KMS-11 (cell line): ENCODE measurements at regions not wholly inside any gene's neighbourhood (a gene's known extent, or its start where the extent isn't known, plus 50 kb on each side); places are given as distances from the start of the nearest gene placed in this dataset.

Experiments used
- H2AFZ ChIP-seq: fragments of 200-600 bp; sonication (generic); 2 replicates; pipeline ENCODE4 v1.6.1; 2016; ENCODE audit warnings: antibody characterized with exemption, mixed run types, low read depth
- H3K27ac ChIP-seq: fragments of 200-600 bp; sonication (generic); 2 replicates; pipeline ENCODE4 v1.6.1; 2016; ENCODE audit warnings: mild to moderate bottlenecking, mixed run types
- H3K27me3 ChIP-seq: fragments of 200-600 bp; sonication (generic); 2 replicates; pipeline ENCODE4 v1.6.1; 2017; ENCODE audit warnings: mild to moderate bottlenecking, low read depth, mixed run types, moderate library complexity; ENCODE audit not compliant: insufficient read depth
- H3K36me3 ChIP-seq: fragments of 200-600 bp; sonication (generic); 2 replicates; pipeline ENCODE4 v1.6.1; 2017; ENCODE audit warnings: mild to moderate bottlenecking, mixed run types; ENCODE audit not compliant: insufficient read depth
- H3K4me1 ChIP-seq: fragments of 200-600 bp; sonication (generic); 2 replicates; pipeline ENCODE4 v1.6.1; 2016; ENCODE audit warnings: mild to moderate bottlenecking, low read depth, mixed run types; ENCODE audit not compliant: poor library complexity, severe bottlenecking
- H3K4me2 ChIP-seq: fragments of 200-600 bp; sonication (generic); 2 replicates; pipeline ENCODE4 v1.7.0; 2016; ENCODE audit warnings: mild to moderate bottlenecking, mixed run types
- H3K4me3 ChIP-seq: fragments of 200-600 bp; sonication (generic); IDR thresholded peaks from 2 replicates; pipeline ENCODE4 v1.6.1; 2017; ENCODE audit warnings: low read depth, low read length, mixed read lengths; ENCODE audit not compliant: insufficient read depth
- H3K79me2 ChIP-seq: fragments of 200-600 bp; sonication (generic); 2 replicates; pipeline ENCODE4 v1.6.1; 2016; ENCODE audit warnings: low read depth, mixed run types; ENCODE audit not compliant: insufficient read depth
- H3K9ac ChIP-seq: fragments of 200-600 bp; sonication (generic); 2 replicates; pipeline ENCODE4 v1.6.1; 2016; ENCODE audit warnings: mild to moderate bottlenecking, mixed run types
- H4K20me1 ChIP-seq: fragments of 200-600 bp; sonication (generic); 2 replicates; pipeline ENCODE4 v1.6.1; 2016; ENCODE audit warnings: mild to moderate bottlenecking, mixed run types; ENCODE audit not compliant: insufficient read depth
- CTCF ChIP-seq: fragments of 200-600 bp; sonication (generic); conservative IDR thresholded peaks from 2 replicates; pipeline ENCODE4 v1.6.1; 2017; ENCODE audit warnings: low read depth, mild to moderate bottlenecking, antibody characterized with exemption, low read length, moderate library complexity, mixed read lengths

- Histone ChIP-seq H3K4me3 (no peak overlapping the region), H3K4me1 (no peaks in the 10 kb centered on the region), H3K27me3 (no peaks in the 10 kb centered on the region), H3K4me2 (no peak overlapping the region), H2AFZ (no peak overlapping the region), H3K27ac (no peak overlapping the region), H3K79me2 (no peaks in the 10 kb centered on the region), H3K9ac (no peak overlapping the region), H3K36me3 (no peaks in the 10 kb centered on the region), H4K20me1 (no peaks in the 10 kb centered on the region)
- no peak for TF ChIP-seq CTCF
Observed at GRCh38 chr2:120433816-120434290, 87.9 kb downstream of the INHBB start.

GRCh38 chr2:120434492-120435308 lies 88.8 kb downstream of the INHBB start:
- Histone ChIP-seq H3K36me3 (no peaks in the 10 kb centered on the region), H3K4me3 (no peak overlapping the region), H3K9ac (no peak overlapping the region), H3K4me2 (no peak overlapping the region), H3K4me1 (no peaks in the 10 kb centered on the region), H3K27me3 (no peaks in the 10 kb centered on the region), H2AFZ (no peak overlapping the region), H3K79me2 (no peaks in the 10 kb centered on the region), H4K20me1 (no peaks in the 10 kb centered on the region), H3K27ac (no peak overlapping the region)
- TF ChIP-seq CTCF = no peak

- Histone ChIP-seq H3K27ac (no peak overlapping the region), H3K4me3 (no peak overlapping the region), H3K9ac (no peak overlapping the region), H4K20me1 (no peaks in the 10 kb centered on the region), H3K27me3 (no peaks in the 10 kb centered on the region), H2AFZ (no peak overlapping the region), H3K36me3 (no peaks in the 10 kb centered on the region), H3K4me2 (no peak overlapping the region), H3K79me2 (no peaks in the 10 kb centered on the region), H3K4me1 (no peaks in the 10 kb centered on the region)
- no peak for TF ChIP-seq CTCF
Observed at GRCh38 chr2:120435671-120436459, 89.9 kb downstream of the INHBB start.

GRCh38 chr2:120436460-120436739 lies 90.5 kb downstream of the INHBB start:
- Histone ChIP-seq H3K27ac (no peak overlapping the region), H3K4me2 (no peak overlapping the region), H3K27me3 (no peaks in the 10 kb centered on the region), H3K79me2 (no peaks in the 10 kb centered on the region), H2AFZ (no peak overlapping the region), H3K4me1 (no peaks in the 10 kb centered on the region), H3K36me3 (no peaks in the 10 kb centered on the region), H4K20me1 (no peaks in the 10 kb centered on the region), H3K9ac (no peak overlapping the region), H3K4me3 (no peak overlapping the region)
- no peak for TF ChIP-seq CTCF
